GM12878 (cell line): ENCODE measurements at regions not wholly inside any gene's neighbourhood (a gene's known extent, or its start where the extent isn't known, plus 50 kb on each side); places are given as distances from the start of the nearest gene placed in this dataset.

ENCODE experiments used
- ATAC-seq: fragments of 200-7000 bp; cut with Tn5 transposase; 3 replicates; pipeline ENCODE4 v1.9.1; 2020; ENCODE audit warnings: mild to moderate bottlenecking, moderate library complexity
- BruUV-seq: library from RNA; stranded (reverse); fragments of 400-500 nt; replicated peaks from 2 replicates; lab custom pipeline; 2021; lab: Mats Ljungman, UMichigan
- CTCF ChIA-PET: fragments of 300-600 bp; sonication (Branson Sonifier 250); formaldehyde crosslinking; extraction: SDS; loops from one replicate; lab custom pipeline; 2021; ENCODE audit warnings: inconsistent platforms; lab: Yijun Ruan, JAX
- POLR2A ChIA-PET: fragments of 350-600 bp; formaldehyde crosslinking; extraction: SDS; loops from one replicate; lab custom pipeline; 2021; ENCODE audit warnings: inconsistent platforms; lab: Charles Lee
- RAD21 ChIA-PET: fragments of 300-600 bp; sonication (Branson Sonifier 250); formaldehyde crosslinking; loops from one replicate; lab custom pipeline; 2023; ENCODE audit warnings: antibody characterized with exemption; ENCODE audit not compliant: unreplicated experiment; lab: Charles Lee
- SMC1A ChIA-PET: fragments of 300-600 bp; sonication (Branson Sonifier 250); formaldehyde crosslinking; loops from one replicate; lab custom pipeline; 2023; ENCODE audit not compliant: unreplicated experiment, uncharacterized antibody; lab: Charles Lee
- DNase-seq: peaks from one replicate; pipeline ENCODE4 v3.0.0-alpha.2; 2011; ENCODE audit warnings: low read depth, low spot score
- FAIRE-seq: peaks from 3 replicates; lab custom pipeline; 2011; peaks lifted over from hg19 to GRCh38; lab: Jason Lieb, UNC
- H2AFZ ChIP-seq: 2 replicates; pipeline ENCODE4 v1.6.0; 2011; ENCODE audit warnings: low read depth, low read length, control low read depth; ENCODE audit not compliant: control insufficient read depth
- H3K27ac ChIP-seq: 2 replicates; pipeline ENCODE4 v1.5.1; 2011; ENCODE audit warnings: control low read depth; ENCODE audit not compliant: control insufficient read depth, insufficient read depth
- H3K27me3 ChIP-seq, 2 experiments: replicated peaks in 1 of 2; 2 replicates each; pipeline versions ENCODE4 v1.6.0 to v1.6.1; 2011; ENCODE audit warnings: low read length in 1 of 2; ENCODE audit not compliant: control insufficient read depth in 2 of 2, insufficient read depth in 2 of 2
- H3K36me3 ChIP-seq, 2 experiments: 2 replicates each; pipeline ENCODE4 v1.5.1; 2011; ENCODE audit warnings: low read length in 1 of 2; ENCODE audit not compliant: control insufficient read depth in 2 of 2, insufficient read depth in 2 of 2
- H3K4me1 ChIP-seq: 2 replicates; pipeline ENCODE4 v1.6.1; 2011; ENCODE audit warnings: mild to moderate bottlenecking, low read length, moderate library complexity, mixed read lengths; ENCODE audit not compliant: control insufficient read depth, insufficient read depth
- H3K4me2 ChIP-seq: 2 replicates; pipeline ENCODE4 v1.6.0; 2011; ENCODE audit warnings: control low read depth; ENCODE audit not compliant: control insufficient read depth, insufficient read depth
- H3K4me3 ChIP-seq: fragments of 200-600 bp; sonication (generic); 2 replicates; pipeline ENCODE4 v1.5.1; 2016
- H3K79me2 ChIP-seq: 2 replicates; pipeline ENCODE4 v1.6.0; 2011; ENCODE audit warnings: low read length; ENCODE audit not compliant: control insufficient read depth, insufficient read depth
- H3K9ac ChIP-seq: 2 replicates; pipeline ENCODE4 v1.8.0; 2011; ENCODE audit warnings: low read length, control low read depth, mixed read lengths; ENCODE audit not compliant: control insufficient read depth, insufficient read depth
- H3K9me3 ChIP-seq: replicated peaks from 3 replicates; pipeline ENCODE4 v1.5.1; 2011; ENCODE audit warnings: mild to moderate bottlenecking, low read length; ENCODE audit not compliant: control insufficient read depth, insufficient read depth
- H4K20me1 ChIP-seq: 2 replicates; pipeline ENCODE4 v1.6.0; 2011; ENCODE audit not compliant: control insufficient read depth, insufficient read depth
- CTCF ChIP-seq, 3 experiments: IDR thresholded peaks in 2 of 3; conservative IDR thresholded peaks in 1 of 3; 2 replicates each; pipeline ENCODE4 v1.5.1; 2011; ENCODE audit warnings: low read depth in 3 of 3, low read length in 3 of 3, mild to moderate bottlenecking in 3 of 3, control low read depth in 2 of 3, moderate library complexity in 2 of 3, inconsistent platforms in 1 of 3, mixed read lengths in 1 of 3; ENCODE audit not compliant: control insufficient read depth in 2 of 3, insufficient read depth in 1 of 3; ENCODE audit errors: extremely low read depth in 1 of 3
- DPF2 ChIP-seq: fragments of 450-650 bp; IDR thresholded peaks from 2 replicates; pipeline ENCODE4 v1.6.1; 2017; ENCODE audit warnings: mild to moderate bottlenecking
- EZH2 ChIP-seq: IDR thresholded peaks from 2 replicates; pipeline ENCODE4 v1.6.1; 2012; ENCODE audit warnings: low read depth, mild to moderate bottlenecking, control low read depth, inconsistent platforms, low read length, borderline replicate concordance; ENCODE audit not compliant: control insufficient read depth
- FOXK2 ChIP-seq: fragments of 450-650 bp; IDR thresholded peaks from 2 replicates; pipeline ENCODE4 v1.6.1; 2017; ENCODE audit warnings: mild to moderate bottlenecking, moderate library complexity
- NBN ChIP-seq: fragments of 450-650 bp; IDR thresholded peaks from 2 replicates; pipeline ENCODE4 v1.6.1; 2016
- POLR2AphosphoS2 ChIP-seq: IDR thresholded peaks from 2 replicates; pipeline ENCODE4 v1.6.1; 2011; ENCODE audit warnings: low read depth, mild to moderate bottlenecking, low read length, improper control_type of control experiment, moderate library complexity
- RBBP5 ChIP-seq: fragments of 200-600 bp; sonication (generic); conservative IDR thresholded peaks from 2 replicates; pipeline ENCODE4 v1.6.1; 2016
- SIX5 ChIP-seq: IDR thresholded peaks from 2 replicates; pipeline ENCODE4 v1.6.1; 2011; ENCODE audit warnings: mild to moderate bottlenecking, low read depth, low read length, moderate library complexity; ENCODE audit not compliant: severe bottlenecking
- SUZ12 ChIP-seq: fragments of 200-600 bp; sonication (generic); IDR thresholded peaks from one replicate; pipeline ENCODE4 v1.6.1; 2018; ENCODE audit warnings: antibody characterized with exemption, mild to moderate bottlenecking; ENCODE audit not compliant: unreplicated experiment
- TCF12 ChIP-seq: IDR thresholded peaks from 2 replicates; pipeline ENCODE4 v1.6.1; 2011; ENCODE audit warnings: low read depth, mild to moderate bottlenecking, low read length
- ZBED1 ChIP-seq: IDR thresholded peaks from 2 replicates; pipeline ENCODE4 v1.6.1; 2016; ENCODE audit warnings: borderline replicate concordance
- ZNF207 ChIP-seq: fragments of 450-650 bp; IDR thresholded peaks from 2 replicates; pipeline ENCODE4 v1.6.1; 2014; ENCODE audit warnings: antibody characterized with exemption, mild to moderate bottlenecking, borderline replicate concordance
- ZNF384 ChIP-seq: IDR thresholded peaks from 2 replicates; pipeline ENCODE4 v1.6.1; 2012; ENCODE audit warnings: low read depth, mild to moderate bottlenecking, low read length, improper control_type of control experiment, borderline replicate concordance
- WGBS: methylation state at CpG from one replicate; pipeline ENCODE4 v1.1.6; 2016; ENCODE audit warnings: low lambda C conversion rate; ENCODE audit not compliant: insufficient replicate concordance, insufficient coverage; ENCODE audit errors: missing lambda C conversion rate; 5-methylcytosine and 5-hydroxymethylcytosine counted together
- in situ Hi-C: fragments of 300-500 bp; cut with MboI; formaldehyde crosslinking; loops from 9 replicates; pipeline ENCODE4 v1.14.3; 2018; ENCODE audit warnings: mixed read lengths
- intact Hi-C: fragments of 100-400 bp; cut with micrococcal nuclease; formaldehyde crosslinking; loops from one replicate; pipeline ENCODE4 v1.14.2; 2022; ENCODE audit not compliant: unreplicated experiment

DNA sequence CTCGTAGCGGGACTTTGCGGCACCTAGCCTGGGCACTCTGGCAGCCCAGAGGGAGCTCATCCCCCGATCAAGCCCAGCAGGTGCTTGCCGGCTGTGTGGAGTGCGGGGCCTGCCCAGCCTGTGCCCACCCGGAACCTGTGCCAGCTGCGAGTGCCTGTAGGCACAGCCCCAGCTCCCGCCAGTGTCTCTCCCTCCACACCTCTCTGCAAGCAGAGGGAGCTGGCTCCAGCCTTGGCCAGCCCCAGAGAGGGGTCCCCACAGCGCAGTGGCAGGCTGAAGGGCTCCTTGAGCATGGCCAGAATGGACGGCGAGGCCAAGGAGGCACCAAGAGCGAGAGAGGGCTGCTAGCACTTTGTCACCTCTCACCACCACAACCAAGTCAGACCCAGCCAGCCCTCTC is 55.5 kb upstream of the C1QTNF9B start (continued):
- TF ChIP-seq EZH2 (no peak), ZNF384 (no peak), ZBED1 (no peak), RBBP5 (no peak), NBN (no peak)

DNA sequence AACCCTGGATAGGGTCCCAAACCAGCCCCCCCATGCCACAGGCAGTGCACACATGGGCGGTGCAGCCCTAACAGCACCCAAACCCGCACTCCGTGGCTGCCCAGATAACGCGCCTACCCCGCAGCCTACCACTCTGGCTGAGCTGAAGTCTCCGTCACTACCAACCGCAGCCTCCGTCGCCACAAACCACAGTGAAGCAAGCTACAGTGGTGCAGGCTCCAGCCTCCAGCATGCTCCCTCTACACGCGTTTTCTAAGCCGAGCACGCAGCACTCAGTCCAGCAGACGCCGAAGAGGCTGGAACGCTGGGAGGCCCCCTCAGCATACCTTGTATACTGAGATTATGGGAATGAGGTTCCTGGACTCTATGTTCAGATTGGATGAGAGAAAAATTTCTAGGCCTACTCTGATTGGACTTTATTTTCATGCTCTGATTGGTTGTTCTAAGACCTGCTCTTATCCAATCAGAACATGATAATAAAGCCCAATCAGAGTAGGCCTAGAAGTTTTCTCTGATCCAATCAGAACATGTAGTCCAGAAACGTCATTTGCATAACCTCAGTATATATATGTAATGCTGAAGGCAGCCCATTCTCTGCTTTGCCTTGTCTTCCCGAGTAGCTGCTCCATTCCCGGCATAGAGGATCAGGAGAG is 56.7 kb upstream of the C1QTNF9B start:
- no peaks in the 10 kb centered on the region for H3K36me3 ChIP-seq
- H4K20me1 ChIP-seq: no peaks in the 10 kb centered on the region
- no peaks in the 10 kb centered on the region for H3K79me2 ChIP-seq
- 76% methylated on average over 20 of the region's 20 CpGs for WGBS
- BruUV-seq: no TSS peak
- no peaks in the 10 kb centered on the region for H3K4me1 ChIP-seq
- ChIA-PET SMC1A (no interaction called here), POLR2A (interaction anchor here (0.6 kb wide), 1 partner anchor 1957 kb away, joined by 4 read pairs; no protein-coding TSS in a partner anchor), CTCF (no interaction called here), RAD21 (no interaction called here)
- H3K9me3 ChIP-seq: no peaks in the 10 kb centered on the region; the same call in 2 of the 3 replicates
- H2AFZ ChIP-seq: no peak overlapping the region
- H3K9ac ChIP-seq: no peak overlapping the region
- no peak for FAIRE-seq
- H3K4me2 ChIP-seq: no peak overlapping the region
- no peaks in the 10 kb centered on the region; a peak in 1 of 4 replicates for H3K27me3 ChIP-seq
- H3K27ac ChIP-seq: no peak overlapping the region
- no peak for ATAC-seq
- intact Hi-C loops (no loop called here), in situ Hi-C loops (no loop called here)
- DNase-seq: no peak
- no peak overlapping the region for H3K4me3 ChIP-seq
- TF ChIP-seq ZNF207: no peak
- TF ChIP-seq SUZ12: no peak
- TF ChIP-seq CTCF (IDR thresholded peaks at IDR 0.05 in 2 of 3, conservative IDR thresholded peaks at IDR 0.05 in 1 of 3; ENCODE audit: control insufficient read depth in 2 of 3, extremely low read depth in 1 of 3, insufficient read depth in 1 of 3, low read depth in 3 of 3, low read length in 3 of 3): no peak
- TF ChIP-seq FOXK2: no peak
- TF ChIP-seq ZBED1: no peak
- no peak for TF ChIP-seq POLR2AphosphoS2
- no peak for TF ChIP-seq DPF2
- TF ChIP-seq SIX5: no peak
- no peak for TF ChIP-seq TCF12
- no peak for TF ChIP-seq RBBP5
